ENCODE measurements at regions not wholly inside any gene's neighbourhood (a gene's known extent, or its start where the extent isn't known, plus 50 kb on each side); places are given as distances from the start of the nearest gene placed in this dataset.

GRCh38 chr6:91293395-91293794 is 706.5 kb upstream of the MAP3K7 start:
- no peaks in the 10 kb centered on the region for H3K4me1 ChIP-seq (ENCODE audit: insufficient read depth, low read length)
- Mint-ChIP-seq H3K36me3 (ENCODE audit: insufficient read depth in 1 of 3, low read depth in 3 of 3) (peaks cover 0 to 5% (median 3%) of the 10 kb centered on the region in 3 experiments; a peak in 3 of 7 replicates), H3K27ac (no peak overlapping the region), H3K4me3 (no peak overlapping the region), H3K27me3 (ENCODE audit: low read depth) (peaks cover 100% of the 10 kb centered on the region), H3K4me1 (peaks cover 3 to 4% of the 10 kb centered on the region in 2 experiments), H3K9me3 (peaks cover 15 to 24% of the 10 kb centered on the region in 2 experiments)
- H2BK20ac ChIP-seq (ENCODE audit: low read depth, low read length, poor library complexity, severe bottlenecking), result no peak overlapping the region
- H3K4ac ChIP-seq (ENCODE audit: low read depth, low read length), result no peak overlapping the region
- H2AFZ ChIP-seq (ENCODE audit: low read length), result no peak overlapping the region
- no peak overlapping the region for H2BK15ac ChIP-seq (ENCODE audit: low read depth, low read length)
- H4K91ac ChIP-seq (ENCODE audit: insufficient read length, low read depth, low read length), result no peak overlapping the region
- H3K56ac ChIP-seq (ENCODE audit: insufficient read length, low read depth, low read length), result no peak overlapping the region
- no peak overlapping the region for H3K9ac ChIP-seq (ENCODE audit: extremely low read depth, insufficient read length, low read length)
- no peak overlapping the region for H4K5ac ChIP-seq (ENCODE audit: insufficient read length, low read depth, low read length)
- H3T11ph ChIP-seq (ENCODE audit: low read length), result no peak overlapping the region
- H4K8ac ChIP-seq (replicated peaks; ENCODE audit: insufficient read length, low read depth, low read length), result no peak overlapping the region
- no peak overlapping the region for H2BK120ac ChIP-seq (ENCODE audit: low read depth, low read length, poor library complexity, severe bottlenecking)
- H3K79me2 ChIP-seq (ENCODE audit: insufficient read depth, low read length), result no peaks in the 10 kb centered on the region
- H3K14ac ChIP-seq (ENCODE audit: insufficient read depth, low read length), result no peak overlapping the region
- H3K23me2 ChIP-seq (ENCODE audit: insufficient read length, low read depth, low read length, poor library complexity, severe bottlenecking), result no peaks in the 10 kb centered on the region
- H3K79me1 ChIP-seq (ENCODE audit: insufficient read depth, low read depth, low read length, poor library complexity, severe bottlenecking), result no peaks in the 10 kb centered on the region
- no peak overlapping the region for H3K4me2 ChIP-seq (ENCODE audit: insufficient read depth, insufficient read length, low read length)
- H3K18ac ChIP-seq (ENCODE audit: insufficient read length, low read depth, low read length), result no peak overlapping the region
- no peak overlapping the region for H2AK5ac ChIP-seq (ENCODE audit: insufficient read length, low read length)
- H3K9me3 ChIP-seq (ENCODE audit: control insufficient read depth, low read depth, low read length), result no peaks in the 10 kb centered on the region
- no peak overlapping the region for H2BK12ac ChIP-seq (ENCODE audit: insufficient read length, low read depth, low read length)
- H2BK5ac ChIP-seq (ENCODE audit: insufficient read length, low read length), result no peak overlapping the region
- no peak for DNase-seq
- no peak overlapping the region for H3K23ac ChIP-seq (ENCODE audit: insufficient read length, low read depth, low read length)
- no peaks in the 10 kb centered on the region for H4K20me1 ChIP-seq (ENCODE audit: control insufficient read depth, insufficient read depth, insufficient read length)
- peaks cover 49% of the 10 kb centered on the region for H3K27me3 ChIP-seq (ENCODE audit: insufficient read depth, low read length)
- no peak overlapping the region for H3K27ac ChIP-seq (ENCODE audit: insufficient read length, low read depth, low read length)
- no peak for TF ChIP-seq CTCF (conservative IDR thresholded peaks at IDR 0.05)

Data from H9 (cell line).